Cerebellar cortex (tissue), 1 donor: ENCODE measurements at regions not wholly inside any gene's neighbourhood (a gene's known extent, or its start where the extent isn't known, plus 50 kb on each side); places are given as distances from the start of the nearest gene placed in this dataset.
"Not testable (repeated sequence)": the region's sequence is repeated elsewhere in the genome, so short reads cannot be mapped to it uniquely, and the experiment has no call there.

ENCODE experiments used
- DNase-seq: peaks from one replicate; pipeline ENCODE4 v3.0.0-alpha.2; 2015; ENCODE audit warnings: low spot score

DNA sequence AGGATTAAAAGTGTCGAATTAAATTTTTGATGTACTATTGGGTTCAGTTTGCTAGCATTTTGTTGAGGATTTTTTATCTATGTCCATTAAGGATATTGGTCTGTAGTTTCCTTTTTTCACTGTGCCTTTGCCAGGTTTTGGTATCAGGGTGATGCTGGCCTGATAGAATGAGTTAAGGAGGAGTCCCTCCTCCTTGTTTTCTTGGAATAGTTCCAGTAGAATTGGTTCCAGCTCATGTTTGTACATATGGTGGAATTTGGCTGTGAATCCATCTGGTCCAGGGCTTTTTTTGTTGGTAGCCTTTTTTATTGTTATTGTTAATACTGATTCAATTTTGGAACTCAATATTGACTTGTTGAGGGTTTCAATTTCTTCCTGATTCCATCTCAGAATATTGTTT, 141.8 kb downstream of the SIM1 start:
- DNase-seq: no peak

DNA sequence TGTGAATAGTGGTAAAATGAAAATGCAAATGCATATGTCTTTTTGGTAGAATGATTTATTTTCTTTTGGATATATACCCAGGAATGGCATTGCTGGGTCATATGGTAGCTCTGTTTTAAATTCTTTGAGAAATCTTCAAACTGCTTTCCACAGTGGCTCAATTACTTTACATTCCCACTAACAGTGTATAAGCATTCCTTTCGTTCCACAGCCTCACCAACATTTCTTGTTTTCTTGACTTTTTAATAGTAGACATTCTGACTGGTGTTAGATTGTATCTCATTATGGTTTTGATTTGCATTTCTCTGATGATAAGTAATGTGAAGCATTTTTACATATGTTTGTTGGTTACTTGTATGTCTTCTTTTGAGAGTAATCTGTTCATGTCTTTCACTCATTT, 144.0 kb downstream of the SIM1 start:
- DNase-seq: no peak

DNA sequence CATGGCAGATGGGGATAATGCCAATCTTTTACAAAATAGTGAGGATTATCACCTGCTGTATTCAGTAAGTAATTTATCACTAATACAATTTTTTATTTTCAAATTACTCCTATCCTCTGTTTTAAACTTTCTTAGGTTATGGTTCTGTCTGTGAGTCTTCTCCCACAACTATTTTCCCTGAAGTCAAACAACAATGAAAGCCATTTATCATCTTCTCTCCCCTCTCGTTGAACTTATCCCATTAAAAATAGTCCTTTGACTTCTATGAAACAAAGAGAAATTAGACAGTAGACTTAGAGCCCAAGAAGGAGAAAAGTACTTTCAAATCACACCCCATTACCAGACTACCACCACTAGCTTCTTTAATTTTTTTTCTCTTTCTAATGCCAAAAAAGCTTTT, 147.7 kb downstream of the SIM1 start:
- DNase-seq: no peak

DNA sequence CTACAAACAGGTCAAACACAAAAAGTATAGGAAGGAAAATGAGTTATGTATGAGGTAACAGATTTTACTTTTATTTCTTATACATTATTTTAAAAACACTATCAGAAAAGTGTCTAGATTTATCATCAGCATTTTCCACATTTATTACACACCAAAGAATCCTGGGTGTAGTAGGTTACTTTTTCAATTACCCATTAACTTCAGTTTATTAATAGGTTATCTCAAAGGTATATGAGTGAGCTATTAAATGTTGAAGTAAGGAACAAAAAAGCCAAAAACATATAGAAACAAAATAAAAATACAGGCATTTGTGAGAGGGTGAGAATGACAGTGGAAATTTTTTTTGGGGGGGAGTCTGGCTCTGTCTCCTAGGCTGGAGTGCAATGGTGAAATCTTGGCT, 150.5 kb downstream of the SIM1 start:
- no peak for DNase-seq

DNA sequence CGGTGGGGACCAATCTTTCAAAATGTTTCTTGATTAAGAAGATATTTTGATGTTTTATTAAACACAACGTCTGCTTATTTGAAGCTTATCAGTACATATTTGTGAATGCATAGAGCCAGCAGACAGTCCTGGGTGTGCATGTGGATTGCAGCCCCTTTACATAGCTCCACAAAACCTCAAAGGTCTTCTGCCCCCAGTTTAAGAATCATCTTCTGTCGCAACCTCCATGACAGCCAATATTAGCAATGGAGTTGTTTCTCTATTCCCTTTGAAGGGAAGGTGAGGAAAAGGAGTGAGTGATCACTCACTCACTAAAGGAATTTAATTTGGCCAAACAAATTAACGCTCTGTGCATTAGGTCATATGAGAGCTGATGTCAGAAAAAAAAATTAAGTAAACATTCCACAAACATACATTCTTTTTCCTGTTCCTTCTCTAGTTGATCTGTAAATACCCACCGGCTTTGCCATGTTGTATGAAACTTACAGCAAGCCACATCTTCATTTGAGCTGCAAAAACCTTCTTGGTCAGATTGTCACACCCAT, 152.9 kb downstream of the SIM1 start:
- no peak for DNase-seq

DNA sequence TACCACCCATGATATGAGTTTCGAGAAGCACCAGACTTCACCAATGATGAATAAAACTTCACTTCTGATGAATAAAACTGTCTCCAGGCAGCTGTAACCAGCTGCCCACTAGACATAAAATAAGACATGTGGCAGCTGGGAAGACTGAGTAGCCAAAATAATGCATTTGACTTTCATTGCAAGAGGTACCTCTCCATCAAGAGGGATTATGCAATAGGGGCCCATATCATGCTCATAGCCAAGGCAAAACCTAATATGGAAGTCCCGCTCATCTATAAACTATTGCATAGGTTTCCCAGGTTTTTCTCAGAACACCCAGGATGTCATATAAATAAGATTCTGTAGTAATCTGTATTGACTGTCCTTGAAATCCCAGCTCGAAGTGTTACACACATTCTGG, 155.5 kb downstream of the SIM1 start:
- DNase-seq: no peak

DNA sequence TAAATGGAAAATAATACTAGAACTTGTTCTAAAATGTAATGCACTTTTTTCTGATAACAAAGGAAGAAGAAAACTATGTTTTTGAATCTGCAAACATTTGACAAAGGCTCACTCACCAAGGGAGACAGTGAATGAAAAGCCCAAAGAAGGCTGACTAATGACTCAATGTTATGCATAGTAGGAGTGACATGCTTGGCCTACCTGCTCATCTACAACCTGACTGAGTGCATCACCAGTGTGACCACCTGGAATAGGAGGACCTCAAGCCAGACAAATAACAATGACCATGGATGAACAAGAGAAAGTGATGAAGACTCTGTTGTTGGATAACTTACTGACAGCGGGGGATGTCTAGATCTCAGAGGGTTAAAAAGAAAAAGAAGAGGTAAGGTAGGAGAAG, 157.2 kb downstream of the SIM1 start:
- DNase-seq: no peak

DNA sequence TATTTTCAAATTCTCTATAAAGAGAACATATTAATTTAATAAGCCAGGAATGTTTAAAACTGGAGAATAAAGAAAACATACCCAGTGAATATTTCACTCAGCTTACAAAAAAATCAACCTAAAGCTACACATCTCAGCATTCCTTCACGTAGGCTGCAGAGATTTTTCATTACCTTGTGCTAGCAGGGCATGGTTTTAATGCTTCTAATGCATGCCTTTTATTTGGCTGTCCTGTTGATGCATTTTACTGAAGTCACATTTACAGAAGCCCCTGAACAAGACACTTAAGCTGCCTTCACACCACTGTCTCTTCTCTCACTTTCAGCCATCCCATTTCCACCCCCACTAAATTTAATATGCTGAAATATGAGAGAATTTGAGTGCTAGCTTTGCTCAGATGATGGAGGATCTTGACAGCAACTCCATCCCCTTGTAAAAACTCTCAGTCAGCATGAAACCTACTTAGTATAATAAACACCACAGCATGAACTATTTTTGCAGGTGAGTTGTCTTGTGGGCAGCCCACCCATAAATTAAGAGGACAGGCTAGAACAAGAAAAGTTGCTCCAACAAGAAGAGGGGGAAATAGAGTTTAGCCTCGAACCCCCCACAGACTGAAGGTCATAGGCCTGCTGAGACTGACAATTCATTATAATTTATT, 159.4 kb downstream of the SIM1 start:
- no peak for DNase-seq

DNA sequence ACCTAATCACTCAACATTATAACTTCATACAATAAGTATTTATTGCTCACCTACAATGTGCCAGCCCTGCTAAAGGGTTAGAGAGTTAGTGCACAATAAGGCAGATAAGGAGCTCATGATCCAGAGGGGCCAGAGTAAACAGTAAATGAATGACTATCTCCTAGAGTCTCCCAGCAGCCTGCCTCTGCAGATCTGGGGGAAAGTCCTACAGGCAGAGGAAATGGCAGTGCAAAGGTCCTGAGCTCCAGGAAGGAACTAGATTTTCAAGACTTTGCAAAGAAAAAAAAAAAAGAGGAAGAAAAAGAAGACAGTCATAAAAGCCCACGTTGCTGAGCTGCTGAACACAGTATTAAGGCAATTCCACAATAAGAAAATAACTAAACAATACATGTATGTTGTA, 160.1 kb downstream of the SIM1 start:
- no peak for DNase-seq

DNA sequence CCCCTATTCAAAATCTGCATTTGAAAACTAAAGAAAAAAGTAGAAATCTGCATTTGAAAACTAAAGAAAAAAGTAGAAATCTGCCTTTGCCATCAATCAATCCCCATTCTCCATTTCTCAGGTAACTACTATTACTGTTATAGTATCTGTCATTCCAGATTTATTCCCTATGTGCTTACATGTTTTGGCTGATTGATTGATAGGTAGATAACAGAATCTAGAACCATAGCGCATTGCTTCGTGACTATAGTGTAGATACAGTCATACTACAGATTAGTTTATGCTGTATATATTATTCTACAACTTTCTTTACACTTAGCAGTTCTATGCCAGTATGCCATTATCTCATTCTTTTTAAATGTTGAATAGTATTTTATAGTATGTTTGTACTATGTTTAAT, 163.0 kb downstream of the SIM1 start:
- DNase-seq: no peak

DNA sequence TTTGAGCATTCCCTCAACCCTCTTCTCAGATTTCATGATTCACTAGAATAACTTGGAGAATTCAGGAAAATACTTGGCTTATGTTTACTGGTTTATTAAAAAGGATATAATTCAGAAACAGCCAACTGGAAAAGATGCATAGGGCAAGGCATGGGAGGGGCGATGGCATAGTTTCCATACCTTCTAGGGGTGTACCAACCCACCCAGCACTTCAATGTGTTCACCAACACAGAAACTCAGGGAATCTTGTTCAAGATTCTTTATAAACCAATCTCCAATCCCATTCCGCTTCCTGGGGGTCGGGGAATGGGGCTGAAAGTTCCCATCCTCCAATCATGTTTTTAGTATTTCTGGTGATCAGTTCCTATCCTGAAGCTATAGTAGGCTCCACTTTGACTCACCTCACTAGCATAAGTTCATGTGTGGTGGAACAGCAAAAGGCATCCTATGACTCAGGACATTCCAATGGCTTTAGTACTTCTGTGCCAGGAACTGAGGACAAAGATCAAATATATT, 164.4 kb downstream of the SIM1 start:
- no peak for DNase-seq

DNA sequence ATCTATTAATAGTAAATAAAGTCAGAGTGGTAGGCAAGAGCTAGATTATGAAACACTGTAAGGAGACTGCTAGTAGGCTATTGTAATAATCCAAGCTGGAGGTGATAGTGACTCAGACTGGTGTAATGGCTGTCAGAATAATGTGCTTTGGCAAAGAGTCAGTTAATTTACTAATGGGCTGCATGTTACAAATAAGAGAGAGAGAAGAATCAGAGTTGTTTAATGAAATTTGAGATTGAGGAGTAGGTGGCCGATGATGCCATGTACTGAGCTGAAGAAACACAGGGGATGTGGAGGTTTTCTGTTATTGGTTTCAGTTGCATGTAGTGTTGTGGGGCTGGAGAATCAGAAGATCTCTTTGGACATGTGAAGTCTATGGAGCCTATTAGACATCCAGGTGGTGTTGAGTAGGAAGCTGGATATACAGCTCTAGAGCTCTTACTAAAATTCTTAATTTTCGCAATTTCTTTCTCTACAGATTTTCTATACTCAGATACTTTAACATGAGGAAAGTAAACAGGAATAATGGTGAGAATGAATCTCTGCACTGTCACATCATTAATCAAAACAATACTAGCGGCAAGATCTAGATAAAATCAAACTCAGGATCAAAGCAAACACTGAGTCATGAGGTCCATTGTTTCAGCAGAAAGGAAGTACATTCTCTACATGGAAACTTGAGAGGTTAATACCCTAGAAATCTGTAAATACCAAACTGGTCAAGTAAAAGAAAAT, 167.7 kb downstream of the SIM1 start:
- DNase-seq: no peak

DNA sequence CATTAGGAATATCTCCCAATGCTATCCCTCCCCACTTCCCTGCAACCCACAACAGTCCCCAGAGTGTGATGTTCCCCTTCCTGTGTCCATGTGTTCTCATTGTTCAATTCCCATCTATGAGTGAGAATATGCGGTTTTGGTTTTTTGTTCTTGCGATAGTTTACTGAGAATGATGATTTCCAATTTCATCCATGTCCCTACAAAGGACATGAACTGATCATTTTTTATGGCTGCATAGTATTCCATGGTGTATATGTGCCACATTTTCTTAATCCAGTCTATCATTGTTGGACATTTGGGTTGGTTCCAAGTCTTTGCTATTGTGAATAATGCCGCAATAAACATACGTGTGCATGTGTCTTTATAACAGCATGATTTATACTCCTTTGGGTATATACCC, 169.5 kb downstream of the SIM1 start:
- not testable (repeated sequence) for DNase-seq

DNA sequence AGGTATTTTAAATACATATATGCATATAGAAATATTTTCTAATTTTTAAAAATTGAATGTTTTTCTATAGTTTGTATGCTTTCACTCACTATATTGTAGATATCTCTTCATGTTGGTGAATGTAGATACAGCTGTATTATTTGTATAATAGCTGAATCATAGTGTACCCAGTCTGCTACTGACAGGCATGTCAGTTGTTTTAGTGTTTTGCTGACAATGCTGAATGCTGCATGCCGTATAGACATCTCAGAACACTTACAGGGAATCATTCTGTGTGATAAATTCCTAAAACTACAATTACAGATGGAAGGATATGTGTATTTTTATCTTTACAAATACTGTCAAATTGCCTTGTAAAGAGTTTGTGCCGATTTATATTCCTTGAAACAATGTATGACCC, 175.4 kb downstream of the SIM1 start:
- DNase-seq: no peak

DNA sequence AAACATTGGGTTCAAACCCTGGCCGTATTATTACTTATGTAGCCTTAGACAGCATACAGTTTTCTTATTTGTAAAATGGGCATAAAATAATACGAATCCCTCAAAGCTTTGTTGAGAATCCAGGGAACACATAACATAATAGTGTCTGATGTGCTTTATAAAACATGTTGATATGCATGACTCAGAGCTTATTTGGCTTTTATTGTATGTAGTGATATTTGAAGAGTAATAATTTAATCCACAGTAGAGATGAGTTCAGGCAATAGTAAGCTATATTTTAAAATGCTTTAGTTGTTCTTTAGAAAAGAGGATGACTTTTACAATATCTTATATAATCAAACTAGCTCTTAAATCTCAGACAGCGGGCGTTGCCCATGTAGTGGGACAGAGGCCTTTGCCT, 176.4 kb downstream of the SIM1 start:
- DNase-seq: no peak

DNA sequence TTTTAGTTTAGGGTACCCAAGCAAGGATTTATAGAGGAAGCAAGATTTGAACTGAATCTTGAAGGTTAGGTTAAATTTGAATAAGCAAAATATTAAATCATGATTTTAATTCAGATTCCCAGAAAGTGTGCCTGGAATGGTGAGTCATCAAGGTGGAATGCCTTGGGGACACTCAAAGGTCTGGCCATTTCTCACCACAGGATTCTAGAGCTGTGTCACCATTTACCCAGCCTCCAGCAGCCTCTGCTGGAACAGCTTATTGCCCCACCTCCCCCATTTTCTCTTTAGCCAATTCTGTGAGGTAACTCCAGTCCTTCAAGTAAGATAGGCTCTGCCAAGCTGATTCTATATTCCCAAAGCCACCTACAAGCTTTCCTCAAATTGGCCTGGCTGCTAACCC, 181.4 kb downstream of the SIM1 start:
- no peak for DNase-seq

DNA sequence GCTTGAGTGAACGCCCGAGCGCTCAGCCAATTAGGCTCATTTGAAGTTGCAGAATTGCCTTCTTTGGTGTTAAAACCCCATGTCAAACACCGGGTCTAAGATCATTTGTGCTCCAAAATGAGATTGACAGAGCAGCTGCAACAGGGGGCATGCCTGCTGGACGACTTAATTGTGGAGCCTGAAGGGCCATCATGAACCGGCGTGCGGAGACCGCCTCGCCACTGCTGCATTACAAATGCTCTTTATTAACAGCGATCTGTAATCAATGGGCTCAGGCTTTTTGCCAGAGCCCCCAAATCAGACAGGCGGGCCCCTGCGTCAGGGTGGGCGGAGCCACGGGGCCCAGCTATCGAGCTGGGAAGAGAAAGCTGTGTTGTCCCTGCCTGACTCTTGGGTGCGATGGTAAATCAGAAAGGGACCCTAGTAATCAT, 183.2 kb downstream of the SIM1 start:
- DNase-seq: no peak

DNA sequence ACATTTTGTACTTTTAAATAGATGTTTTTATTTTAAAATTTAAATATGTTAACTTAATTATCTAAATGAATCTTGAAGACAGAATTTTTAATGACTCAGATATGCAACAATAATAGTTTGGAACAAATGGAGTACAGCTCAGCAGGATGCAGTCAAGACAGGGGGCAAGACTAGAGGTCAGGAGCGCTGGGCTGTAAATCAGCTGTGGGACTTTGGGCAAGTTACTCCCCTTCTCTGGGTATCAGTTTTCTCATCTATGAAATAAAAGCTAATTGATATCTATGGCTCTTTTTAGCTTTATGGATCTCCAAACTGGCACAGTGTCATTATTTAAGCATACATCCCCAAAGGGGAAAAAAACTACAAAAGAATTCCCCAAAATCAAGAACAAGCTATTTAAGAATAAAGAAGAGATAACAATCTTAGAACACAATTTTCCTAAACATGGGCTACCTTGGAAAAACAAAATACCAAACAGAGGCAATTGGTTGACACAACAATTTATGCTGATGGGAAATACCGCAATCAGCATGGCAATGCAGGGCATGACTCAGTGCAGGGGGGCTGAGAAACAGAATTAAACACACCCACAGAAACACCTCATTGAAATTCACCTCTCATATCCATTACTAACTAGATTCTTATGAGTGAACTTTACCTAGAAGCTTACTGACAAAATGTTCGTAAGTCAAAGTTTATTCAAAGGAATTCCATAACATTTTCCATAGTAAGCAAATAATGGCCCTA, 188.2 kb downstream of the SIM1 start:
- DNase-seq: no peak

DNA sequence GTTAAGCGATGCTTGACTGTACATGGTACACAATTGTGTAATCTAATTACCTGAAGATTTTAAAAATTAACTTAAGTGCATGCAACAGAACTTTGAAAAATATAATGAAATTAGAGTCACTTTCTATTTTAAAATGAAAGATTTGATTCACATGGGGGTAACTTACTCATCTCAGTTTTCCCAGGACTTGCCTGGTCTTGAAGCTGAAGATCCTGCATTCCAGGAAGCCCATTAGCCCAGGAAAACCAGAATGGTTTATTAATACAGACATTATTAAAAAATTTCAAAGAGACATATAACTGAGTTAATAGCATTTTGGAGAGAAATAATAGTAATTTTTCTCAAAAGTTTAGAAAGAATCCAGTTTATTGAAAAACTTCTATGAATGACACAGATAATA, 190.6 kb downstream of the SIM1 start:
- no peak for DNase-seq

DNA sequence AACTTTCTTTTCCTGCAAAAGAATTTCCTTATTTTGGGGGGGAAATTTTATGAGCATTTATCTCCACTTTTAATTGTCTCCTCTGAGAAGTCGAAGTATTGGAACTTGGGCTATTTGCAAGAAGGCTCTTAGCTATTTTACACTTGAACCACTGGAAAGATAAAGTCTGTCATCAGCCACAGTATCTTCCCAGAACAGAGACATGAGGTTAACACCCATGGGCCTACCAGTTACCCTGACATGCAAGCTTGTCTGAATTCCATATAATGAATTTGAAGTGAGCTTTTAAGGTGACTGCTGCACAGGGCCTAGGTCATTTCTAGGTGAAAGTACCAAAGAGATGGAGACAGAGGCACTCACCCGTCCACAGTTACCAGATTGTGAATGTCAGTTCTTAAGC, 193.1 kb downstream of the SIM1 start:
- no peak for DNase-seq

DNA sequence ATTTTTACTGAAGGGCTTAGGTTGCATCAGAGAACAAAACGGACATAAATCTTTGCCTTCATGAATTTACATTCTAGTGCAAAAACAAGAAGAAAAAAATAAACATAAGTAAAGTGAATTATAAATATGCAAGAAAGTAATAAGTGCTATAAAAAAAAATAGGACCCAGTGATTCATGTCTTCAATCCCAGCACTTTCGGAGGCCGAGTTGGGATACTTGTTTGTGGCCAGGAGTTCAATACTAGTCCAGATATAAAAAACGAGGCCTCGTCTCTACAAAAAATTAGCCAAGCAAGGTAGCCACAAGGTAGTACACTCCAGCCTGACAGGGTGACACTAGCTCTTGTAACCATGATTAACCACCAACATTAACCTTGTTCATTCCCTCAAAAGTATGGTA, 193.5 kb downstream of the SIM1 start:
- no peak for DNase-seq

DNA sequence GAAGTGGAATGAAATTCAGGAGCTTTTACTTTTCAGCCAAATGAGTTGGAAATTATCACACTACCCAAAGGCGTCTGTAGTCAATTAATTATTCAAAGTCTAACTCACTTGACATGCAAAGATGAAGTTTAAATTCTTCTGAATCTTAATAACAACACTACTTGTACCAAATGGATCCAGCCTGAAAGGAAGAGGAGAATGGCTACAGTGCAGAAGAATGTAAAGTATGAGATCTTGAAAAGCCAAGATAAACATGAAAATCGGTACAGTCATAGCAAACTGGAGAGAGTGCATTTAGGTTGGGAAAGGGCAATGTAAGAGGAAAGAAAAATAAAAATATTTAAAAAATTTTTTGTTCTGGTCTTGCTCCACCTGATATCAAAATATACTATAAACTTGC, 195.5 kb downstream of the SIM1 start:
- DNase-seq: no peak

DNA sequence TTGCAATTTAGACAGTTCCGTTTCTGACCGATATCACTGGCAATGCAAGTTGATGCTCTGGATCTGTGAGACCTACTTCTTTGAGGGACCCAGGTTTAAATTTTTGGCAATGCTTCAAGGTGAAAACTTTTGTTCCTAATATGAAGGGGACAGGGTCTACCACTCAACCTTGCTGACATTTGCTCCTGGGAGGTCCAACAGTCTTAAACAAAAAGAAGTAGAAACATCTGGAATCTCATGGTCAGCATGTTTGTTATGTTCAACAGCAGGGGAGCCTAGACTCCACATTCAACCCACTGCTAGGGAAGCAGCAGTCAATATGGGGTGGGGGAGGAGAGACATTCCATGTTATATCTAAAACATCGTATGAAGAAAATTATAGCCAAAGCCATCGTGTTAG, 196.4 kb downstream of the SIM1 start:
- no peak for DNase-seq
